ENCODE measurements at regions not wholly inside any gene's neighbourhood (a gene's known extent, or its start where the extent isn't known, plus 50 kb on each side); places are given as distances from the start of the nearest gene placed in this dataset.

DNA sequence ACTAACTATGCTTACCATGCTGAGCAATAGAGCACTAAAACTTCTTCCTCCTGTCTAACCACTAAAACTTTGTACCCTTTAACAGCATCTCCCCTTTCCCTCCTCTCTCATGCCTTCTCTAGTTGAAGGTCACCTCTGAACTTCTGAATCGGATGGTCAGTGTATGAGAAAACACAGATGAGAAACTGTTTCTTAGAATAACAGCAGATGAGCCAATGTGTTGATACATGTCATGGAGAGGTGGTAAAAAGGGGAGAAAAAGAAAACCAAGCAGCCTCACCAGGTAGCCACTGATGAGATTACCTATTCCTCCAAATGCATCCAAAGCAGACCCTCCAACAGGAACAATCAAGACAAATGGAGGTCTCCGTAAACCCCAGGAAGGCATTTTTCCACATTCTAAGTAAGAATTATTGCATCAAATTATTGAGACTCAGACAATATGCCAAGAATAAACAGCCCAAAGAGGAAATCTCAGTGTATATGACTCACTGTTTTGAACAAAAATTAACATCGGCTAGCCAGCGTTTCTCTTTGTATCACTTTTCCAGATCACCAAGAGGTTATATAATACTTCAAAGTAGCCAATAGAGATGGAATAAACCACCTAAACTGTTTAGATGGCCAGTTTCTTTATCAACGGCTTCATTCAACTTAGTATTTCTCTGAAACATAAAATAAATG, 793.3 kb upstream of the SOX9 start:
- TF ChIP-seq GATA2 (IDR thresholded peaks at IDR 0.05; ENCODE audit: insufficient read depth, insufficient read length, low read depth, low read length) = no peak
- TF ChIP-seq JUN (IDR thresholded peaks at IDR 0.05; ENCODE audit: borderline replicate concordance, insufficient read depth, insufficient read length, low read depth) = no peak
- TF ChIP-seq POLR2A (IDR thresholded peaks at IDR 0.05; ENCODE audit: low read depth, low read length) = no peak
- no peak for TF ChIP-seq CTCF (IDR thresholded peaks at IDR 0.05; ENCODE audit: extremely low read depth in 1 of 2, insufficient read depth in 1 of 2, low read depth in 1 of 2, low read length in 2 of 2)
- no peak for TF ChIP-seq MYC (IDR thresholded peaks at IDR 0.05; ENCODE audit: low read depth, low read length)
- TF ChIP-seq POLR2AphosphoS5 (IDR thresholded peaks at IDR 0.05; ENCODE audit: insufficient read depth, low read depth, low read length) = no peak
- TF ChIP-seq FOS (IDR thresholded peaks at IDR 0.05; ENCODE audit: borderline replicate concordance, insufficient read depth, low read length) = no peak
- no peaks in the 10 kb centered on the region for H3K36me3 ChIP-seq (ENCODE audit: control insufficient read depth in 2 of 2, extremely low read depth in 1 of 2, insufficient read depth in 2 of 2, low read length in 2 of 2)
- H3K4me1 ChIP-seq (ENCODE audit: control insufficient read depth, extremely low read depth, insufficient read depth, low read length) = no peaks in the 10 kb centered on the region
- intact Hi-C loops (cut with micrococcal nuclease) = no loop called here
- POLR2A ChIA-PET = no interaction called here
- no peak overlapping the region for H2AFZ ChIP-seq (ENCODE audit: low read depth, low read length)
- no TSS peak for BruUV-seq (replicated peaks)
- H3K4me2 ChIP-seq (ENCODE audit: insufficient read depth, low read length) = no peak overlapping the region
- no peak overlapping the region for H3K4me3 ChIP-seq (replicated peaks in 1 of 3; ENCODE audit: insufficient read depth in 1 of 3, low read depth in 1 of 3, low read length in 3 of 3)
- H3K27ac ChIP-seq (ENCODE audit: insufficient read depth, low read depth, low read length) = no peak overlapping the region
- H3K9ac ChIP-seq (replicated peaks; ENCODE audit: extremely low read depth, insufficient read depth, low read length) = no peak overlapping the region
- no peaks in the 10 kb centered on the region for H4K20me1 ChIP-seq (replicated peaks; ENCODE audit: control insufficient read depth, extremely low read depth, insufficient read depth, low read length)
- peaks cover 7% of the 10 kb centered on the region for H3K9me3 ChIP-seq (replicated peaks; ENCODE audit: control insufficient read depth, insufficient read depth, low read length)
- CTCF ChIA-PET = no interaction called here
- no peaks in the 10 kb centered on the region for H3K79me2 ChIP-seq (ENCODE audit: control insufficient read depth, insufficient read depth, low read length)
- DNase-seq (ENCODE audit: low read depth, low spot score) = no peak
- no peaks in the 10 kb centered on the region for H3K27me3 ChIP-seq (ENCODE audit: control insufficient read depth in 2 of 2, insufficient read depth in 2 of 2, low read length in 2 of 2)
- dilution Hi-C loops (cut with MboI; ENCODE audit: extremely low pct_ligation_motif_present, low sequenced_read_pairs) = no loop called here
- no peak for FAIRE-seq
- H3K9me1 ChIP-seq (replicated peaks; ENCODE audit: control insufficient read depth, extremely low read depth, insufficient read depth, low read length) = no peaks in the 10 kb centered on the region

Data from endothelial cell of umbilical vein (primary cell).